ENCODE measurements at regions not wholly inside any gene's neighbourhood (a gene's known extent, or its start where the extent isn't known, plus 50 kb on each side); places are given as distances from the start of the nearest gene placed in this dataset.

DNA sequence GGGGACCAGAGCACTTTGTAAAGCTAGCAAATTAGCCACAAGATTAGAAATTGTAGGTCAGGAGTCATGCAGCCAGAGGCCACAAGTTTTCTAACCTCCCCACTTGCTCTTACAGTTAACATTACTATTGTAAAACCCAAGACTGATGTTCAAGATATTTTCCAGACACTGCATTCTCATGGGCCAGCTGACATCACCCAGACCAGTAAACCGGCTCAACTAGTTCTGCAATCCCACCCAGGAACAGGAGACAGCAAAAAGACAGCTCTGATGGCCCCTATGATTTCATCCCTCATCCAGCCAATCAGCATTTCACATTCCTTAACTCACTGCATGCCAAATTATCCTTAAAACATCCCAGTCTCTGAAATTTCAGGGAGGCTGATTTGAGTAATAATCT is 178.5 kb downstream of the PRR20E start:
- Histone ChIP-seq H3K4me3 (ENCODE audit: low read depth, low read length) (no peak overlapping the region), H3K4me1 (ENCODE audit: control insufficient read depth, insufficient read depth, low read length) (no peaks in the 10 kb centered on the region), H3K36me3 (ENCODE audit: control insufficient read depth, insufficient read depth, low read length) (no peaks in the 10 kb centered on the region), H3K9ac (ENCODE audit: low read depth, low read length) (no peak overlapping the region), H3K9me3 (ENCODE audit: control insufficient read depth, insufficient read depth, low read length) (no peaks in the 10 kb centered on the region), H3K27me3 (ENCODE audit: control insufficient read depth, insufficient read depth, low read length) (no peaks in the 10 kb centered on the region), H3K27ac (ENCODE audit: low read depth, low read length) (no peak overlapping the region)

DNA sequence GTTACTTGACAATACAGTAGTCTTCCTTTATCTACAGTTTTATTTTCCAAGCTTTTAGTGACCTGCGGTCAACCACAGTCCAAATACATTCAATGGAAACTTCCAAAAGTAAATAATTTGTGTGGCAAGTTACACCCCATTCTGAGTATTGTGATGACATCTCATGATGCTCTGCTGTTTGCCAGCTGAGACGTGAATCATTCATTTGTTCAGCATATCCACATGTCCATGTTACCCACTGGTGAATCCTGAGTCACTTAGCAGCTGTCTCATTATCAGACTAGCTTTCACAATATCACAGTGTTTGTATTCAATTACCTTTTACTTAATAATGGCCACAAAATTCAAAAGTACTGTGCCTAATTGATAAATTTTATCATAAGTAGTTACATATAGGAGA is 179.8 kb downstream of the PRR20E start:
- no peaks in the 10 kb centered on the region for H3K27me3 ChIP-seq (ENCODE audit: control insufficient read depth, insufficient read depth, low read length)
- H3K4me3 ChIP-seq (ENCODE audit: low read depth, low read length), result no peak overlapping the region
- H3K9me3 ChIP-seq (ENCODE audit: control insufficient read depth, insufficient read depth, low read length), result no peaks in the 10 kb centered on the region
- no peaks in the 10 kb centered on the region for H3K36me3 ChIP-seq (ENCODE audit: control insufficient read depth, insufficient read depth, low read length)
- no peaks in the 10 kb centered on the region for H3K4me1 ChIP-seq (ENCODE audit: control insufficient read depth, insufficient read depth, low read length)
- H3K27ac ChIP-seq (ENCODE audit: low read depth, low read length), result no peak overlapping the region
- no peak overlapping the region for H3K9ac ChIP-seq (ENCODE audit: low read depth, low read length)

DNA sequence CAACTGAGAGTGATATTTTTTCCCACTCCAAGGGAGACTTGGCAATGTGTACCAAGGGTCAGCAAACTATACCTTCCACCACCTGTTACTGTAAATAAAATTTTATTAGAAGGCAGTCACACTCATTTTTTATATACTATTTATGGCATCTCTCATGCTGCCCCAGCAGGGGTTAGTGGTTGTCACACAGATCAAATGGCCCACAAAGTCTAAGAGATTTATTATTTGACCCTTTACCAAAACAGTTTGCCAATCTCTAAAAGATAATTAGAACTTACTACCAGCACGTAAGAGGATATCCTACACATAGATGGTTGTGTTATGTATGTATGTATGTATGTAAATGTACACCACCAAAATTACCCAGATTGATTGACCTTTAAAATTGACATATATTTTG is 185.1 kb downstream of the PRR20E start:
- no peak overlapping the region for H3K9ac ChIP-seq (ENCODE audit: low read depth, low read length)
- H3K4me1 ChIP-seq (ENCODE audit: control insufficient read depth, insufficient read depth, low read length), result no peaks in the 10 kb centered on the region
- no peak overlapping the region for H3K27ac ChIP-seq (ENCODE audit: low read depth, low read length)
- no peak overlapping the region for H3K4me3 ChIP-seq (ENCODE audit: low read depth, low read length)
- no peaks in the 10 kb centered on the region for H3K27me3 ChIP-seq (ENCODE audit: control insufficient read depth, insufficient read depth, low read length)
- no peaks in the 10 kb centered on the region for H3K9me3 ChIP-seq (ENCODE audit: control insufficient read depth, insufficient read depth, low read length)
- no peaks in the 10 kb centered on the region for H3K36me3 ChIP-seq (ENCODE audit: control insufficient read depth, insufficient read depth, low read length)

DNA sequence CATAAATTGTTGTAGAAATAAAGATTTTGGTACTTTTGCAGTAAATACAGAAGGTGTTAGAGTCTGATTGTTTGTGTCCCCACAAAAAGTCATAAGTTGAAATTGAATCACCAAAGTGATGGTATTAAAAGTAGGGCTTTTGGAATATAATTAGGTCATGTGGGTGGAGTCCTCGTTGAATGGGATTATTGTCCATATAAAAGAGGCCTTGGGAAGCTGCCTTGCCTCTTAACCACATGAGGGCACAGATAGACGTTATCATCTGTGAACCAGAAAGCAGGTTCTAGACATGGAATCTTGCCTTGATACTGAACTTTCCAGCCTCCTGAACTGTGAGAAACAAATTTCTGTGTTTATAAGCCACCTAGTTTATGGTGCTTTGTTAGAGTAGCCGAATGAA is 186.8 kb downstream of the PRR20E start:
- H3K9ac ChIP-seq (ENCODE audit: low read depth, low read length), result no peak overlapping the region
- H3K9me3 ChIP-seq (ENCODE audit: control insufficient read depth, insufficient read depth, low read length), result no peaks in the 10 kb centered on the region
- H3K4me1 ChIP-seq (ENCODE audit: control insufficient read depth, insufficient read depth, low read length), result no peaks in the 10 kb centered on the region
- H3K4me3 ChIP-seq (ENCODE audit: low read depth, low read length), result no peak overlapping the region
- no peak overlapping the region for H3K27ac ChIP-seq (ENCODE audit: low read depth, low read length)
- H3K36me3 ChIP-seq (ENCODE audit: control insufficient read depth, insufficient read depth, low read length), result no peaks in the 10 kb centered on the region
- no peaks in the 10 kb centered on the region for H3K27me3 ChIP-seq (ENCODE audit: control insufficient read depth, insufficient read depth, low read length)

DNA sequence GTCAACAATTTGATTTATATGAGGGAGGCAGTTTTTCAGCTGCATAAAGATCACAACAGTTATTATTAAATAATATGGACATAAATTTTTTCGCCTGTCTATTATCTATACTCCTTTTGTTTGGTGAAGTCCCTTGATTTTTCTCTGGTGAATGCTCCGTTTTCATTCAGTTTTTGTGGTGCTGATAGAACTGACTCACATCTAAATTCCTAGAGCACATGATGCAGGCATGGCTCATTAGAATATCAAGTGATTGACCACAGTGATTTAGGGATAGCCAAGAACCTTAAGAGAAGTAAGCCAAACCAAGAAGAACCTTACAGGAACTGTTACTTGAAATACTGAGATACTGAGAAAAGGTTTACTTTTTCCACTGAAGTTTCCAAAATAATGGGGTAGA is 208.9 kb downstream of the PRR20E start:
- Histone ChIP-seq H3K4me3 (ENCODE audit: low read depth, low read length) (no peak overlapping the region), H3K4me1 (ENCODE audit: control insufficient read depth, insufficient read depth, low read length) (no peaks in the 10 kb centered on the region), H3K27me3 (ENCODE audit: control insufficient read depth, insufficient read depth, low read length) (no peaks in the 10 kb centered on the region), H3K27ac (ENCODE audit: low read depth, low read length) (no peak overlapping the region), H3K9me3 (ENCODE audit: control insufficient read depth, insufficient read depth, low read length) (no peaks in the 10 kb centered on the region), H3K9ac (ENCODE audit: low read depth, low read length) (no peak overlapping the region), H3K36me3 (ENCODE audit: control insufficient read depth, insufficient read depth, low read length) (no peaks in the 10 kb centered on the region)

DNA sequence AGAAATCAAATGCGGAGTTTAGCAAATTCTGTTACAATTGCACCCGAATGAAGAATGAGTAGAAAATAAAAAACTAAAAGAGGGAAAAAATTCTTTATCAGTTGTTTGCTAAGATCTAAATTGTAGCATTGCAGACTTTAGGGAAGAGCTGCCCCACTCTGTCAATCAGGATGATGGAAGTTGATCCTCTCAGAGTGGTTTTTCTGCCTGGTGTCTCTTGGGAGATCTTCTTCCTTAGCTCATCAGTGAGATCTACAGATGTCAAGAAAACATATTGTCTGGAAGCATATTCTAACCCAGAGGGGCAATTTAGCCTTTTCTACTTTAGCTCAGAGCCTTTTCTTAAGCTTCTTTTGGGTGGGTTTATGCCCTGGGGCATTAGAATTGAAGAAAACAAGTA is 223.2 kb upstream of the PCDH17 start:
- Histone ChIP-seq H3K27me3 (ENCODE audit: control insufficient read depth, insufficient read depth, low read length) (no peaks in the 10 kb centered on the region), H3K9ac (ENCODE audit: low read depth, low read length) (no peak overlapping the region)

DNA sequence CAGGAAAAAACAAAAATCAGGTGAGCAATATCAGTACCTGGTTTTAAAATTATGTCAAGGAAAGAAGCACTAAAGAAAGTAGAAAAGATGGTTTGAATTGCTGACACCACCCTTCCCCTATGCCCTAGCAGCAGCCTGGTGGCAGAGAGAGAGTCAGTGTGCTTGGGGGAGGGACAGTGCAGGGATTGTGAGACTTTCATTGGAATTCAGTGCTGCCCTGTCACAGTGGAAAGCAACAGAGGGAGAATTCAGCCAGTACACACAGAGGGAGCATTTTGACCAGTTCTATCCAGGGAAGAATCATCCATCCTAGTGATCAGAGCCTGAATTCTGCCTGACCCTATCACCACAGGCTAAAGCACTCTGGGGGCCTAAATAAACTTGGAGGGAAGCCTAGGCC is 222.4 kb upstream of the PCDH17 start:
- no peak overlapping the region for H3K4me3 ChIP-seq (ENCODE audit: low read depth, low read length)

More for the DNA sequence above, 223.2 kb upstream of the PCDH17 start:
- Histone ChIP-seq H3K4me3 (ENCODE audit: low read depth, low read length) (no peak overlapping the region), H3K36me3 (ENCODE audit: control insufficient read depth, insufficient read depth, low read length) (no peaks in the 10 kb centered on the region), H3K27ac (ENCODE audit: low read depth, low read length) (no peak overlapping the region), H3K4me1 (ENCODE audit: control insufficient read depth, insufficient read depth, low read length) (peaks cover 5% of the 10 kb centered on the region; the same call in 1 of the 2 replicates), H3K9me3 (ENCODE audit: control insufficient read depth, insufficient read depth, low read length) (no peaks in the 10 kb centered on the region)

DNA sequence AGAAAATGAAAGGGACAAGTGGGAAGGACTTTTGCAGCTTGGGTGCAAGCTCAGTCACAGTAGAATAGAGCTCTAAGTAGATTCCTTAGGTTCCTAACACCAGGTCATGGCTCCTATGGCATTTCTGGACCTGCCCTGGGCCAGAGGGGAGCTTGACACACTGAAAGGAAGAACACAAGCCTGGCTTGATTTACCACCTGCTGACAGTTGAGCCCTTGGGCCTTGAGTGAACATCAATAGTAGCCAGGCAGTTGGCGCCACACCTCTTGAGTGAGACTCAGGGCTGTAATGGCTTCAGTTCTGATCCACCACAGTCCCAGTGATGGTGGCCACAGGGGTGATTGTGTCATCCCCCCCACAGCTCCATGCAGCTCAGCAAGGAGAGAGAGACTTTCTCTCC is 221.9 kb upstream of the PCDH17 start:
- Histone ChIP-seq H3K4me1 (ENCODE audit: control insufficient read depth, insufficient read depth, low read length) (peaks cover 5% of the 10 kb centered on the region; the same call in 1 of the 2 replicates), H3K9ac (ENCODE audit: low read depth, low read length) (no peak overlapping the region), H3K9me3 (ENCODE audit: control insufficient read depth, insufficient read depth, low read length) (no peaks in the 10 kb centered on the region), H3K36me3 (ENCODE audit: control insufficient read depth, insufficient read depth, low read length) (no peaks in the 10 kb centered on the region), H3K27ac (ENCODE audit: low read depth, low read length) (no peak overlapping the region), H3K4me3 (ENCODE audit: low read depth, low read length) (no peak overlapping the region), H3K27me3 (ENCODE audit: control insufficient read depth, insufficient read depth, low read length) (no peaks in the 10 kb centered on the region)

More for the DNA sequence above, 222.4 kb upstream of the PCDH17 start:
- Histone ChIP-seq H3K4me1 (ENCODE audit: control insufficient read depth, insufficient read depth, low read length) (peaks cover 5% of the 10 kb centered on the region; the same call in 1 of the 2 replicates), H3K9me3 (ENCODE audit: control insufficient read depth, insufficient read depth, low read length) (no peaks in the 10 kb centered on the region), H3K36me3 (ENCODE audit: control insufficient read depth, insufficient read depth, low read length) (no peaks in the 10 kb centered on the region), H3K9ac (ENCODE audit: low read depth, low read length) (no peak overlapping the region), H3K27ac (ENCODE audit: low read depth, low read length) (no peak overlapping the region), H3K27me3 (ENCODE audit: control insufficient read depth, insufficient read depth, low read length) (no peaks in the 10 kb centered on the region)

DNA sequence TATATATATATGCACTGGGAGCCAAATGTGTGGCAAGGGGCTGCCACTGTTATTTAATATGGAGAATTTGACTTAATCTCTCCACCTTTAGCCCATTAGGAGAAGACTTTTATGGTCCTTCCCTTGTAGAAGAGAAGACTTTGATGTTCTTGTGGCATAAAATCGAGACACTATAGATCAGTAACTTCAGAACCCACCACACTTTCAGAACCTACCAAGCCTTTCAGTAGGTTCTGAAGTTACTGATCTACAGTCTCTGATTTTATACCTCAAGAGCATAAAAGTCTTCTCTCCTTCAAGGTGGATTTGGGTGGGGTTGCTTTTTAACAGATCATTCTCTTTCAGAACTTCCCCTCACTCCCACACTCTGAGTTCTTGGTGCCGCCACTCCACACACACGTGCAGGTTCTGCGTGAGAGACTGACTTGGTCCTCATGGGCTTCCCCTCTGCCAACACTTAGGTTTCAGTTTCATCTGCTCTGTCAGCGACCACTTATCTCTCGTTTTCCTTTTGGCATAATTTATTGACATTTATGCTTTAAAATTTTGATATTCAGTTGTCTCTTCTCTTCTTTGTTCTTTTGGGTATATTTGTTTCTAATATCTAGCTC is 213.4 kb upstream of the PCDH17 start:
- Histone ChIP-seq H3K4me1 (ENCODE audit: control insufficient read depth, insufficient read depth, low read length) (peaks cover 22% of the 10 kb centered on the region), H3K27me3 (ENCODE audit: control insufficient read depth, insufficient read depth, low read length) (no peaks in the 10 kb centered on the region), H3K4me3 (ENCODE audit: low read depth, low read length) (no peak overlapping the region), H3K9ac (ENCODE audit: low read depth, low read length) (no peak overlapping the region), H3K36me3 (ENCODE audit: control insufficient read depth, insufficient read depth, low read length) (no peaks in the 10 kb centered on the region), H3K27ac (ENCODE audit: low read depth, low read length) (no peak overlapping the region), H3K9me3 (ENCODE audit: control insufficient read depth, insufficient read depth, low read length) (no peaks in the 10 kb centered on the region)

DNA sequence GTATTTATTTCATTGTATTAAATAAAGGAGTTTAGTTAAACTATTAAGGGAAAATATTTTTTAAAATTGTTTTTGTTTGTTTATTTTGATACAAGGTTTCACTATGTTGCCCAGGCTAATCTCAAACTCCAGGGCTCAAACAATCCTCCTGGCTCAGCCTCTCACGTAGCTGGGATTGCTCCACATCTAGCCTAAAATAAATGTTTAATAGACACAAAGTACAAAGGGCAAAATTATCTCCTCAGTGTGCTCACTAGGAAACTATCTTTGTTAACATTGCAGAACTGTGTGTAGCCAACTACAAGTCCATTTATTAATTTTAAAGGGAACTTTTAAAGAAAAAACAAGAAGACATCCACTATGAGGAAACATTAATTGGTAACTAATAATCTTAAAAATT is 207.2 kb upstream of the PCDH17 start:
- Histone ChIP-seq H3K4me3 (ENCODE audit: low read depth, low read length) (no peak overlapping the region), H3K36me3 (ENCODE audit: control insufficient read depth, insufficient read depth, low read length) (no peaks in the 10 kb centered on the region), H3K27ac (ENCODE audit: low read depth, low read length) (no peak overlapping the region), H3K4me1 (ENCODE audit: control insufficient read depth, insufficient read depth, low read length) (no peaks in the 10 kb centered on the region), H3K9me3 (ENCODE audit: control insufficient read depth, insufficient read depth, low read length) (no peaks in the 10 kb centered on the region), H3K27me3 (ENCODE audit: control insufficient read depth, insufficient read depth, low read length) (no peaks in the 10 kb centered on the region), H3K9ac (ENCODE audit: low read depth, low read length) (no peak overlapping the region)

DNA sequence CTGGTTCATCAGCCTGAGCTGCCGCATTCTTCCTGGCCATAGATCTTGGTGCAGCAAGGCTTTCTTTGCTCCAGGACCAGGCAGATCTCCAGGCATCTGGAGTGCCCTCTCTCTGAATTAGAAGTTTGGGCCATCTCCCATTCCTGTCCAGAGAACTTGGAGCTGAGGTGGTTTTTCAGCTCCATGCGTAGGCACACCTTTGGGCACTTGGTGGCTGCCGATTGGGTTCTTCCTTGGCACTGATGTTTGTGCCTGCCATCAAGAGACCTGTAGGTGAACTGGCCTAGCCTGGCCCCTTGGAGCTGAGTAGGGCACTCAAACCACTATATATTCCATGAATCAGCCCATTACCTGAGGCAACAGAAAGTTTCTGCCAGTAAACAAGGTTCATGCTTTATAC is 206.0 kb upstream of the PCDH17 start:
- H3K27me3 ChIP-seq (ENCODE audit: control insufficient read depth, insufficient read depth, low read length), result no peaks in the 10 kb centered on the region
- no peak overlapping the region for H3K4me3 ChIP-seq (ENCODE audit: low read depth, low read length)
- H3K36me3 ChIP-seq (ENCODE audit: control insufficient read depth, insufficient read depth, low read length), result no peaks in the 10 kb centered on the region
- H3K27ac ChIP-seq (ENCODE audit: low read depth, low read length), result no peak overlapping the region
- H3K9ac ChIP-seq (ENCODE audit: low read depth, low read length), result no peak overlapping the region
- no peaks in the 10 kb centered on the region for H3K4me1 ChIP-seq (ENCODE audit: control insufficient read depth, insufficient read depth, low read length)
- no peaks in the 10 kb centered on the region for H3K9me3 ChIP-seq (ENCODE audit: control insufficient read depth, insufficient read depth, low read length)

DNA sequence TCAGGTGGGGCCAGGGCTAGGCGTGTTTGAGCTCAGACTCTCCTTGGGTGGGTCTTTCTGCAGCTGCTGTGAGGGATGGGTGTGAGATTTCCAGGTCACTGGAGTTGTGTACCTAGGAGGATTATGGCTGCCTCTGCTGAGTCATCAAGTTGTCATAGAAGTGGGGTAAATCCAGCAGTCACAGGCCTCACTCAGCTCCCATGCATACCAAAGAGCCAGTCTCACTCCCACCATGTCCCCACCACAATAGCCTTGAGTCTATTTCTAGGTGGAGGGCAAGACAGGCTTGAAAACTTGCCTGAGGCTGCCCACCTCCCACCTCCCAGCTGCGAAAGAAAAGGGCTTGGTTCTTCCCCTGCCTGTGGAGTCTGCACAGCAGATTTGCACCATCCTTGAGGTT is 194.0 kb upstream of the PCDH17 start:
- H3K4me1 ChIP-seq (ENCODE audit: control insufficient read depth, insufficient read depth, low read length), result no peaks in the 10 kb centered on the region
- no peaks in the 10 kb centered on the region for H3K27me3 ChIP-seq (ENCODE audit: control insufficient read depth, insufficient read depth, low read length)
- no peak overlapping the region for H3K27ac ChIP-seq (ENCODE audit: low read depth, low read length)
- H3K36me3 ChIP-seq (ENCODE audit: control insufficient read depth, insufficient read depth, low read length), result no peaks in the 10 kb centered on the region
- H3K9me3 ChIP-seq (ENCODE audit: control insufficient read depth, insufficient read depth, low read length), result no peaks in the 10 kb centered on the region
- no peak overlapping the region for H3K9ac ChIP-seq (ENCODE audit: low read depth, low read length)
- no peak overlapping the region for H3K4me3 ChIP-seq (ENCODE audit: low read depth, low read length)
